C1 segment of cervical spinal cord (tissue), 14 donors: ENCODE measurements at regions not wholly inside any gene's neighbourhood (a gene's known extent, or its start where the extent isn't known, plus 50 kb on each side); places are given as distances from the start of the nearest gene placed in this dataset.

Experiments
- DNase-seq, 14 donors: peaks; one replicate each; lab custom pipeline; 2025; lab: John Stamatoyannopoulos, UW

- no peak for DNase-seq
These were observed 487.4 kb downstream of the LMO7 start for GRCh38 chr13:76123548-76123947.

- DNase-seq: no peak
These were observed 480.7 kb downstream of the LMO7 start for GRCh38 chr13:76116751-76117360.

GRCh38 chr13:76106763-76107162 is 470.6 kb downstream of the LMO7 start:
- no peak for DNase-seq

GRCh38 chr13:76094645-76095044 is 458.5 kb downstream of the LMO7 start:
- DNase-seq: no peak

- no peak for DNase-seq
These were observed 454.9 kb downstream of the LMO7 start for GRCh38 chr13:76091076-76091475.

- DNase-seq: no peak
These were observed 450.6 kb downstream of the LMO7 start for GRCh38 chr13:76086729-76087128.

- DNase-seq: no peak
These were observed 431.7 kb downstream of the LMO7 start for GRCh38 chr13:76067850-76068249.

GRCh38 chr13:76053181-76053580 is 417.1 kb downstream of the LMO7 start:
- no peak for DNase-seq

- DNase-seq: no peak
These were observed 413.2 kb downstream of the LMO7 start for GRCh38 chr13:76049376-76049746.

- no peak for DNase-seq
These were observed 412.7 kb downstream of the LMO7 start for GRCh38 chr13:76048675-76049375.

- DNase-seq: no peak
These were observed 412.0 kb downstream of the LMO7 start for GRCh38 chr13:76048131-76048530.

- DNase-seq: no peak
These were observed 407.7 kb downstream of the LMO7 start for GRCh38 chr13:76043874-76044273.

GRCh38 chr13:76038920-76039716 is 403.0 kb downstream of the LMO7 start:
- no peak for DNase-seq

- no peak for DNase-seq
These were observed 400.0 kb downstream of the LMO7 start for GRCh38 chr13:76036176-76036575.

GRCh38 chr13:76035711-76036110 is 399.6 kb downstream of the LMO7 start:
- DNase-seq: no peak

- DNase-seq: no peak
These were observed 393.6 kb downstream of the LMO7 start for GRCh38 chr13:76029706-76030105.

- no peak for DNase-seq
These were observed 393.0 kb downstream of the LMO7 start for GRCh38 chr13:76029088-76029487.

GRCh38 chr13:76027131-76027530 is 391.0 kb downstream of the LMO7 start:
- no peak for DNase-seq

- DNase-seq: no peak
These were observed 389.3 kb downstream of the LMO7 start for GRCh38 chr13:76025392-76025791.

GRCh38 chr13:76024151-76024550 is 388.0 kb downstream of the LMO7 start:
- no peak for DNase-seq

- DNase-seq: no peak
These were observed 387.5 kb downstream of the LMO7 start for GRCh38 chr13:76023652-76024051.

GRCh38 chr13:76020421-76020955 is 384.4 kb downstream of the LMO7 start:
- DNase-seq: no peak
